Small intestine (tissue), 7 donors: ENCODE measurements at regions not wholly inside any gene's neighbourhood (a gene's known extent, or its start where the extent isn't known, plus 50 kb on each side); places are given as distances from the start of the nearest gene placed in this dataset.

Source experiments
- DNase-seq, 2 donors: peaks; one replicate each; pipeline versions ENCODE4 v3.0.0 to v3.0.0-alpha.2; 2013
- FAIRE-seq: peaks from 2 replicates; lab custom pipeline; 2012; peaks lifted over from hg19 to GRCh38; lab: Jason Lieb, UNC
- H3K27ac ChIP-seq, 3 donors: one replicate each; pipeline ENCODE4 v1.5.1; 2013; ENCODE audit warnings: low read length in 2 of 3, mild to moderate bottlenecking in 2 of 3, control low read depth in 1 of 3, inconsistent platforms in 1 of 3, low read depth in 1 of 3, moderate library complexity in 1 of 3
- H3K27me3 ChIP-seq, 3 donors: one replicate each; pipeline ENCODE4 v1.6.1; 2013; ENCODE audit warnings: low read length in 3 of 3, inconsistent platforms in 1 of 3; ENCODE audit not compliant: control insufficient read depth in 3 of 3, insufficient read depth in 3 of 3
- H3K36me3 ChIP-seq, 3 donors: one replicate each; pipeline ENCODE4 v1.6.1; 2013; ENCODE audit warnings: low read length in 3 of 3, inconsistent platforms in 1 of 3, low read depth in 1 of 3, mild to moderate bottlenecking in 1 of 3, moderate library complexity in 1 of 3; ENCODE audit not compliant: control insufficient read depth in 3 of 3, insufficient read depth in 2 of 3
- H3K4me1 ChIP-seq, 3 donors: one replicate each; pipeline ENCODE4 v1.6.1; 2013; ENCODE audit warnings: low read length in 2 of 3, inconsistent platforms in 1 of 3, low read depth in 1 of 3, mild to moderate bottlenecking in 1 of 3, moderate library complexity in 1 of 3; ENCODE audit not compliant: control insufficient read depth in 3 of 3, insufficient read depth in 2 of 3
- H3K4me3 ChIP-seq, 3 donors: one replicate each; pipeline ENCODE4 v1.5.1; 2013; ENCODE audit warnings: low read length in 3 of 3, control low read depth in 1 of 3, inconsistent platforms in 1 of 3, low read depth in 1 of 3, mild to moderate bottlenecking in 1 of 3, moderate library complexity in 1 of 3
- H3K9me3 ChIP-seq, 2 donors: one replicate each; pipeline ENCODE4 v1.6.1; 2013; ENCODE audit warnings: low read depth in 1 of 2, low read length in 1 of 2; ENCODE audit not compliant: control insufficient read depth in 2 of 2, insufficient read depth in 1 of 2
- whole genome bisulfite sequencing, 3 donors: extraction: QIAGEN DNeasy Blood & Tissue Kit; methylation state at CpG; one replicate each; pipeline ENCODE4 v1.1.7; 2013; 5-methylcytosine and 5-hydroxymethylcytosine counted together
- donor health status: healthy with polysubstance abuse.
- donor health status: control.
- donor health status: control.
- donor health status: Bipolar disorder and iron deficiency.
- donor health status: healthy.

GRCh38 chr22:48496987-48497650 is 1330.6 kb downstream of the BRD1 start:
- 37 to 82% (median 68%) methylated on average over 23 to 28 of the region's 30 CpGs for WGBS, 3 donors
- Histone ChIP-seq H3K27ac (no peak overlapping the region), H3K4me1 (no peaks in the 10 kb centered on the region), H3K27me3 (peaks cover 0 to 2% (median 0%) of the 10 kb centered on the region in 3 donors), H3K36me3 (no peaks in the 10 kb centered on the region), H3K4me3 (no peak overlapping the region), H3K9me3 (no peaks in the 10 kb centered on the region)
- DNase-seq (peak in 1 of 2 donors; percentile 5), FAIRE-seq (no peak)

- Histone ChIP-seq H3K36me3 (no peaks in the 10 kb centered on the region), H3K27me3 (peaks cover 2 to 5% (median 4%) of the 10 kb centered on the region in 3 donors), H3K4me1 (no peaks in the 10 kb centered on the region), H3K4me3 (no peak overlapping the region), H3K9me3 (no peaks in the 10 kb centered on the region), H3K27ac (no peak overlapping the region)
- no peak for DNase-seq
- no peak for FAIRE-seq
- 74 to 86% (median 75%) methylated on average over 15 to 16 of the region's 16 CpGs for WGBS, 3 donors
Observed at GRCh38 chr22:48496226-48496845, 1331.3 kb downstream of the BRD1 start.

- 80 to 92% (median 88%) methylated on average over 8 of the region's 8 CpGs for WGBS, 3 donors
- Histone ChIP-seq H3K4me3 (no peak overlapping the region), H3K36me3 (no peaks in the 10 kb centered on the region), H3K27ac (no peak overlapping the region), H3K27me3 (peaks cover 5 to 10% (median 7%) of the 10 kb centered on the region in 3 donors), H3K4me1 (no peaks in the 10 kb centered on the region), H3K9me3 (no peaks in the 10 kb centered on the region)
- no peak for FAIRE-seq
- no peak for DNase-seq
Observed at GRCh38 chr22:48495751-48496080, 1332.0 kb downstream of the BRD1 start.

- Histone ChIP-seq H3K36me3 (no peaks in the 10 kb centered on the region), H3K27me3 (peaks cover 5 to 13% (median 8%) of the 10 kb centered on the region in 3 donors), H3K4me1 (no peaks in the 10 kb centered on the region), H3K27ac (no peak overlapping the region), H3K9me3 (no peaks in the 10 kb centered on the region), H3K4me3 (no peak overlapping the region)
- 81 to 87% (median 85%) methylated on average over 20 of the region's 20 CpGs for WGBS, 3 donors
- no peak for DNase-seq
- no peak for FAIRE-seq
Observed at GRCh38 chr22:48494968-48495750, 1332.5 kb downstream of the BRD1 start.

GRCh38 chr22:48494256-48494967 is 1333.3 kb downstream of the BRD1 start:
- no peak overlapping the region for H3K27ac ChIP-seq
- H3K9me3 ChIP-seq, result no peaks in the 10 kb centered on the region
- H3K4me3 ChIP-seq, result no peak overlapping the region
- H3K4me1 ChIP-seq, result no peaks in the 10 kb centered on the region
- no peak for DNase-seq
- 64 to 85% (median 70%) methylated on average over 21 of the region's 21 CpGs for WGBS, 3 donors
- no peak for FAIRE-seq
- no peaks in the 10 kb centered on the region for H3K36me3 ChIP-seq
- peaks cover 8 to 13% (median 12%) of the 10 kb centered on the region in 3 donors for H3K27me3 ChIP-seq

- FAIRE-seq (no peak), DNase-seq (no peak)
- Histone ChIP-seq H3K36me3 (no peaks in the 10 kb centered on the region), H3K9me3 (no peaks in the 10 kb centered on the region), H3K27ac (no peak overlapping the region), H3K27me3 (peaks cover 8 to 15% (median 15%) of the 10 kb centered on the region in 3 donors), H3K4me1 (no peaks in the 10 kb centered on the region), H3K4me3 (no peak overlapping the region)
- 62 to 78% (median 67%) methylated on average over 5 to 6 of the region's 6 CpGs for WGBS, 3 donors
Observed at GRCh38 chr22:48493733-48494132, 1333.9 kb downstream of the BRD1 start.

- Histone ChIP-seq H3K4me3 (no peak overlapping the region), H3K9me3 (no peaks in the 10 kb centered on the region), H3K4me1 (no peaks in the 10 kb centered on the region), H3K36me3 (no peaks in the 10 kb centered on the region), H3K27me3 (peaks cover 16 to 20% (median 18%) of the 10 kb centered on the region in 3 donors), H3K27ac (no peak overlapping the region)
- FAIRE-seq (no peak), DNase-seq (peak; percentile 51 to 75)
- WGBS, 3 donors, result 25 to 35% (median 26%) methylated on average over 19 of the region's 19 CpGs
Observed at GRCh38 chr22:48492366-48493320, 1335.0 kb downstream of the BRD1 start.
